Esophagus (tissue), 2 donors: ENCODE measurements at regions not wholly inside any gene's neighbourhood (a gene's known extent, or its start where the extent isn't known, plus 50 kb on each side); places are given as distances from the start of the nearest gene placed in this dataset.

Experiments used
- H3K27ac ChIP-seq, 2 donors: one replicate each; pipeline ENCODE4 v1.5.1; 2013; ENCODE audit warnings: low read depth in 2 of 2, mild to moderate bottlenecking in 2 of 2, inconsistent platforms in 1 of 2, low read length in 1 of 2, moderate library complexity in 1 of 2
- H3K27me3 ChIP-seq, 2 donors: one replicate each; pipeline ENCODE4 v1.6.1; 2013; ENCODE audit warnings: low read length in 2 of 2, control low read depth in 1 of 2, mild to moderate bottlenecking in 1 of 2; ENCODE audit not compliant: insufficient read depth in 2 of 2, control insufficient read depth in 1 of 2
- H3K36me3 ChIP-seq, 2 donors: one replicate each; pipeline ENCODE4 v1.6.1; 2013; ENCODE audit warnings: low read length in 1 of 2; ENCODE audit not compliant: control insufficient read depth in 2 of 2, insufficient read depth in 2 of 2
- H3K4me1 ChIP-seq, 2 donors: one replicate each; pipeline ENCODE4 v1.6.1; 2013; ENCODE audit warnings: low read length in 1 of 2; ENCODE audit not compliant: control insufficient read depth in 2 of 2, insufficient read depth in 2 of 2
- H3K4me3 ChIP-seq, 2 donors: one replicate each; pipeline ENCODE4 v1.5.1; 2013; ENCODE audit warnings: low read length in 2 of 2, mild to moderate bottlenecking in 2 of 2, low read depth in 1 of 2, moderate library complexity in 1 of 2
- H3K9me3 ChIP-seq, 2 donors: one replicate each; pipeline ENCODE4 v1.6.1; 2013; ENCODE audit warnings: mild to moderate bottlenecking in 2 of 2, low read depth in 1 of 2, low read length in 1 of 2, moderate library complexity in 1 of 2; ENCODE audit not compliant: control insufficient read depth in 2 of 2, insufficient read depth in 1 of 2
- WGBS, 2 donors: extraction: QIAGEN DNeasy Blood & Tissue Kit; methylation state at CpG; one replicate each; pipeline ENCODE4 v1.1.7; 2013; 5-methylcytosine and 5-hydroxymethylcytosine counted together
- donor health status: healthy with polysubstance abuse.
- donor health status: Bipolar disorder and iron deficiency.

DNA sequence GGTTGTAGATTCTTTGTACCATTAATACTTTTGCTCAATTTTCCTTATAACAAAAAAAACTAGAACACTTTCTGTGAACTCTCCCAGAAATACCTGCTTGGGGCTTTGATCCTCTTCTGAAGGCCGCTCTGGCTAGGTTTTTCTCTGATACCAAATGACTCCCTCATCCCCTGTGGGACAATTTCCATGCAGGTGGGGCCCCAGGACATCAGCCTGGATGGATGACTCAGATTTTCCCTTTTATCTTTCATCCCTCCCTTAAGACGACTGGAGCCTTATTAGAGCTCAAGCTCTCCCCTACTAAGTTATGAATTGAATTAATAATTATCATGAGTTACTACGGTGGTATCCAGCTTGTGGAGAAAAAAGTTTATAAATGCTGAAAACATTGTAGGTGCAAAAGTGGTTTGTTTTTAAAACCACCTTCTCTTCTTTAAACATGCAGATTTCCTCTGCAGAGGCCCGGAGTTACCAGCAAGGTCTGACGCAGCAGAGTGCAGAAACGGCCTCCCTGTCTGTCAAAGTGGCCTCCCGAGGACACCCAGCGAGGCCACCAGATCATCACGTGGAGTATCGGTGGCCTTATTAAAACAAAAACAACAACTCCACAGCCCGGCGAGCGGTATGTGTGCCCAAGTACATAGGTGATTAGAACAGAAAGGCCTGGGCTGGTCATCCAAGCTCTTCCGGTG lies 50.8 kb upstream of the IRX4 start:
- peaks cover 0 to 5% of the 10 kb centered on the region in 2 donors for H3K9me3 ChIP-seq
- no peaks in the 10 kb centered on the region for H3K27me3 ChIP-seq
- peaks cover 4 to 21% of the 10 kb centered on the region in 2 donors for H3K4me1 ChIP-seq
- H3K36me3 ChIP-seq: peaks cover 0 to 6% of the 10 kb centered on the region in 2 donors
- H3K4me3 ChIP-seq: no peak overlapping the region
- WGBS, 2 donors: 81 to 83% methylated on average over 14 of the region's 14 CpGs
- H3K27ac ChIP-seq: no peak overlapping the region
